ENCODE measurements at regions not wholly inside any gene's neighbourhood (a gene's known extent, or its start where the extent isn't known, plus 50 kb on each side); places are given as distances from the start of the nearest gene placed in this dataset.

DNA sequence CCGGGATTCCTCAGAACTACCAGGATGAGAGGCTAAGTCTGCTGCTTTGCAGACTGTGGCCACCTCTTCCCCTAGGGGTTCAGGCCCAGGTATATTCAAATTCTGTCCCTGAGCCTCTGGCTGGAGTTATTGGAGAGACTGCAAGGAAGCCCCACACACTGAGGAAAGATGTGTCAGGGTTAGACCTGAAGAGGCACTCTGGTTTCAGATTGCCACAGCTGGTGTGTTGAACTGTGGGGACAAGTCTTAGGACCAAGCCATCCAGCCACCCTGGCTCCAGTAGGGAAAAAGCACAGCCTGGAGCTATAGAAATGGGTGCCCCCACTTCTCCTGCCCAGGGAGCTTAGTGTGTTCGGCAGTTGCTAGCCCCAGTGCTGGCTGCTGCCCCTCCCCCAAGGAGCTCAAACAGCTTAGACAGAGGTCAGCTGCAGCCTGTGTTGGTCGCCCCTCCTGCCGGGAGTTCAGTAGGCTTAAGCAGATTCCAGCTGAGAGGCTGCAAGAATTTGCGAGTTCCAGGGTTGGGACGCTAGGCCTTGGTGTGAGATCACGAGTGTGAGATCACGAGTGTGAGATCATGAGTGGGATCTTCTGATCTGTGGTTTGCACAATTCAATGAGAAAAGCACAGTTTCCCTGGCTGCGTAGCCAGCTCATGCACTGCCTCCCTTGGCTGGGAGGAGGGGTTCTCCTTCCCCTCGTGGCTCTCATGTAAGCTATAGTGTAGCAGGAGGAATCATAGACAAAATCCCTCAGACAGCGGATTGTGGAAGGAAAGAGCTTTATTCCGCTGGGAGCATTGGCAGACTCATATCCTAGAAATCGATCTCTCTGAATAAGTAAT, 552.1 kb upstream of the CHORDC1 start:
- no peak overlapping the region for H3K4me3 ChIP-seq
- no peak for DNase-seq

DNA sequence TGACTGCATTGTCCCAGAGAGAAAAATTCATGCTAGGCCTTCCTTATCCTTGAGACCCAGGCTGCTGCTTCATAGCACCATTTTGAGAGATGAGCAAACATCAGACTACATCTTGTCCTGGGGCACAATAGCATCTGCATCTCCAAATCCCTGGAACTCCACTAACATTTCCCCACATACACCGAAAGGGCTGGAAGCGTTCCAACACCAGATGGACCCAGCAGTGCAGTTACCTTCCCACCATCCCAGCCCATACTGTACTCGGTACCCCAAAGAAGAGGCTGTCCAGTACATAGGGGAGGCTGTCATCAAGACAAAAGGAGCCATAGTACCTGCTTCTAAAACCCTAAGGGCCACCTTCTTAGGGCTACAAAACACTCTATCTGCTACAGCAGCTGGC, 547.2 kb upstream of the CHORDC1 start:
- Histone ChIP-seq H3K27me3 (no peaks in the 10 kb centered on the region), H3K9me3 (no peaks in the 10 kb centered on the region), H3K36me3 (no peaks in the 10 kb centered on the region), H3K4me3 (no peak overlapping the region)
- no peak for DNase-seq

More for the DNA sequence above, 552.1 kb upstream of the CHORDC1 start:
- no peaks in the 10 kb centered on the region for H3K9me3 ChIP-seq
- H3K27me3 ChIP-seq: no peaks in the 10 kb centered on the region
- no peaks in the 10 kb centered on the region for H3K36me3 ChIP-seq

DNA sequence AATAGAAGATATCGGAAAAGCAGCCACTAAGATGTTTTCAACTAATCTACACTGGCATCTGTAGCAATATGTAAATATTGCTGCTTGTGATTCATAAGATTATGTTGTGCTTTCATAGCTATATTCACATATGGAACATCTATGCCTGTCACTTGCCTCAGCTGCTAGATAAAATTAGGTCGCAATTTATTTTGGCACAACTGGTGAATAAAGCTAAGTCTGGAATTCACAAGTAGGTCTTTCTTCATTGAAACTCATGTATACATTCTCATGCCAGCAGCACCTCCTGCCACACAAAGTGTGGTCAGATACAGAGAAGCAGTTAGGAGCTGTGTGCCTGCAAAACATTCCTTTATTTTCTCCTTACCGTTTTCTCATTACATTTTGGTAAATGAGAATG, 543.3 kb upstream of the CHORDC1 start:
- Histone ChIP-seq H3K4me3 (no peak overlapping the region), H3K36me3 (no peaks in the 10 kb centered on the region), H3K27me3 (no peaks in the 10 kb centered on the region), H3K9me3 (no peaks in the 10 kb centered on the region)
- no peak for DNase-seq

DNA sequence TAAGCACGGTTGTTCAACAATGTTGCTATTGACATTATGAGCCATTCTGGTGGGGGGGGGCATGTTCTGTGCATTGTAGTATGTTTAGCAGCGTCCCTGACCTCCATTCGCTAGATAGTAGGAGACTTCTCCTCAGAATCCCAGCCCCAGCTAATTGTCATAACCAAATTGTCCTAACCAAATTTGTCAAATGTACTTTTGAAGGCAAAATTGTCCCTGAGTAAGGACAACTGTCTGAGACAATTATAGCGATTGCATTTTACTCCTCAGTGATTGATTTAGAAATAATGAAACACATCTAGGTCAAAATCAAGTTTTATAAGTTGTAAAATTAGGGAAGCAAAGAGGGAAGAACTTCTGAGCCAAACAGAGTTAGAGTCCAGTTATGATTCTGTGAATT, 541.8 kb upstream of the CHORDC1 start:
- H3K27me3 ChIP-seq: no peaks in the 10 kb centered on the region
- H3K36me3 ChIP-seq: no peaks in the 10 kb centered on the region
- H3K9me3 ChIP-seq: no peaks in the 10 kb centered on the region
- DNase-seq: no peak
- H3K4me3 ChIP-seq: no peak overlapping the region

DNA sequence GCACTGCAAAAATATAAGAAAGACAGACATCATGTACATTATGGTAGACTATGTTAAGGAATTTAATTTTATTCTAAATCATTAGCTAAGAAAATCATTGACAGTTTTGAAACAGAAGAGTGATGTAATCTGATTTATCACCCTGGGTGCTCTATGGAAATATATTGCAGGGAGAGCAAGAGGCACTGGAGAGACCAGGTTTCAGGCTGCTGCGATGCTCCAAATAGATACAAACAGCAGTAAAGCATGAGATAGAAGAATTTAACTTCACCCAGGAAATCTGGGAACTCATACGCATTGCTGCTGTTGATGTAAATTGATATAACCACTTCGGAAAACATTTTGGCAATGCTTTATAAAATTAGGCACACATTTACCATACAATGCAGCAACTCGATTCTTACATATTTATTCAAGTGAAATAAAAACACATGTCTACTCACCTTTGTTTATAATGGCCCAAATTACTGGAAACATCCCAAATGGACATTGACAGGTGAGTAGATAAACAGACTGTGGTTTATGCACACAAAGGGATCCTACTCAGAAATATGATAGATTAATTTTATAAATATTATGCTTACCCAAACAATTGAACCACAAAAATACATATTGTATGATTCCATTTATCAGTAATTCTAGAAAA, 535.1 kb upstream of the CHORDC1 start:
- DNase-seq: no peak
- H3K9me3 ChIP-seq: no peaks in the 10 kb centered on the region
- no peak overlapping the region for H3K4me3 ChIP-seq

DNA sequence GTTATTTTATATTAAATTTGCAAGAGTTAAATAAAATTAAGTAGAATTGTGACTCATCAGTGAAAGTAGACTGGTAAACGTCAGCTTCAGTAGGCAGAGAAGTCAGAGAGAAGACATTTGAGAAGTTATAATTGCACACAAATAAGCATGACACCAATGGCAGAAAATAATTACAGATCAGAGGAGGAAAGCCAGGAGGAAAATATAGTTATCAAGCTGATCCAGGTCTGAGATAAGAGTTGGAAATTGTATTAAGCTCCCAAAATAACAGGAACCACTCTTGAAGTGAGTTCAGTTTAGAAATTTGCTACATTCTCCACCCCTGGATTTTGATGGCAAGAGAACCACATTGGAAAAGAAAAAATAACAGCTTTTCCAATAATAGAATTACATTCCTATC, 533.8 kb upstream of the CHORDC1 start:
- Histone ChIP-seq H3K27me3 (no peaks in the 10 kb centered on the region), H3K36me3 (no peaks in the 10 kb centered on the region), H3K9me3 (no peaks in the 10 kb centered on the region), H3K4me3 (no peak overlapping the region)
- no peak for DNase-seq

More for the DNA sequence above, 535.1 kb upstream of the CHORDC1 start:
- Histone ChIP-seq H3K36me3 (no peaks in the 10 kb centered on the region), H3K27me3 (no peaks in the 10 kb centered on the region)

DNA sequence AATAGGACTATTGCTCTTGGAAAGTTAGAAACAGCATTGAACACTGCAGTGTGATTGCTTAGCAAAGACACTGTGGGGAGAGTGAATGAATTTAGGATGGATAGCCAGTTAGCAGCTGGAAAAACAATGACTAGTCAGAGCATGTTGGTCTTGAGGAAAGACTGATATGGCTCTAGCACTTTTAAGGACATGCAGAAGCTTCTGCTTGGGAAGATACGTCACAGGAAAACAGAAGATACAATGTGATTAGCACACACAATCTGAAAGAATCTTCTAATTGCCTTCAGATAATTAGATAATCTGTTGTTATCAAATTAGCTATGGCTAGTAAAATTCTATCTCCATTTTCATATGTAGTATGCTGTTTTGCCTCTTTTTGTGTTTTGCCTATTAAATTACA, 530.7 kb upstream of the CHORDC1 start:
- Histone ChIP-seq H3K36me3 (no peaks in the 10 kb centered on the region), H3K4me3 (no peak overlapping the region), H3K27me3 (no peaks in the 10 kb centered on the region), H3K9me3 (no peaks in the 10 kb centered on the region)
- no peak for DNase-seq

DNA sequence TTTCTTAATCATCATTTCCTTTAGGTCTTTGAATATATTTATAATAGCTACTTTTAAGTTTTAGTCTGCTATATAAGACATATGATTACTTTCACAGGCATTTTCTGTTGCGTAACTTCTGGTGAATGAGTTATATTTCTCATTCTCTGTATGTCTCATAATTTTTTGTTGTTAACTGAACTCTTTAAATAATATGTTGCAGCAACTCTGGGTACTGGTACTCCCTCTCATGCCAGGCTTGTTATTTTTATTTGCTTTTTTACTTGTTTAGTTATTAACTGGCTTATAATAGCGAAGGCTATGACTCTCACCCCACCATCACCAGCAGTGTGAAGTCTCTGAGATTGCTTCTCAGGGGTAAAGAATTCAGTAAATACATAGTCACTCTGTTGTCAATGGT, 524.2 kb upstream of the CHORDC1 start:
- H3K4me3 ChIP-seq: no peak overlapping the region
- H3K36me3 ChIP-seq: no peaks in the 10 kb centered on the region
- no peak for DNase-seq
- H3K27me3 ChIP-seq: no peaks in the 10 kb centered on the region
- no peaks in the 10 kb centered on the region for H3K9me3 ChIP-seq

DNA sequence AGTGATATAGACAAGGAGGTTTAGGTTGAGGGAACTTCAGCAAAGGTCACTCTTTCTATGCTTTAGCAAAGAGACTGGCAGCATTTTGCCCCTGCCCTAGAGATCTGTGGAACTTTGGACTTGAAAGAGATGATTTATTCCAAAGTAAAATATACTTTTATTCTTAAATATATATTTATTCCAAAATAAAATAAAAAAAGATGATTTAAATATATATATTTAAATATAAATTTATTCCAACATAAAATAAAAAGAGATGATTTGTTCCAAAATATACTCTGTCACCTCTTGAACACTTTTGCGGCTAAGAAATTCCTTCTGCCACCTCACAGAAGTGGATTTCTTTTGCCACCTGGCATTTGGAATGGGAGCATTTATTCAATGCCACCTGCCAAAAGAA, 521.3 kb upstream of the CHORDC1 start:
- H3K27me3 ChIP-seq: no peaks in the 10 kb centered on the region
- DNase-seq: no peak
- no peaks in the 10 kb centered on the region for H3K9me3 ChIP-seq
- no peak overlapping the region for H3K4me3 ChIP-seq
- H3K36me3 ChIP-seq: no peaks in the 10 kb centered on the region

DNA sequence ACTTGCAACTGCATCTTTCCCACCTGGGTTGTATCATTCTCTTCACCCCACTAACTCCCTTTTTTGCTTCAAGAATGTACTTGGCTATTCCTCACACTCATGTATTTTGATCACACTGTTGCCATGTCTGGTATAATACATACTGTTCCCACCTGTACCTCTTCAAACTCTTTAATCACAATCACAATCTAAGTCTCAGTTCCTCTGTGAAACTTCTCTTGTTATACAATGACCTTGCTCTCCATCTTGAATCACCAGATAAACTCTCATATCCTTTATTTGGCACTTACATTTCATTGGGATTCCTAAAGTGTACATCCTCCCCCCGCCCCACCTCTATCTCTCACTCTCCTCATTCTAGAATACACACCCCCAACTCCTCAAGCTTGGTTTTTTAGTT, 516.0 kb upstream of the CHORDC1 start:
- no peak for DNase-seq
- Histone ChIP-seq H3K9me3 (no peaks in the 10 kb centered on the region), H3K36me3 (no peaks in the 10 kb centered on the region), H3K4me3 (no peak overlapping the region), H3K27me3 (no peaks in the 10 kb centered on the region)

DNA sequence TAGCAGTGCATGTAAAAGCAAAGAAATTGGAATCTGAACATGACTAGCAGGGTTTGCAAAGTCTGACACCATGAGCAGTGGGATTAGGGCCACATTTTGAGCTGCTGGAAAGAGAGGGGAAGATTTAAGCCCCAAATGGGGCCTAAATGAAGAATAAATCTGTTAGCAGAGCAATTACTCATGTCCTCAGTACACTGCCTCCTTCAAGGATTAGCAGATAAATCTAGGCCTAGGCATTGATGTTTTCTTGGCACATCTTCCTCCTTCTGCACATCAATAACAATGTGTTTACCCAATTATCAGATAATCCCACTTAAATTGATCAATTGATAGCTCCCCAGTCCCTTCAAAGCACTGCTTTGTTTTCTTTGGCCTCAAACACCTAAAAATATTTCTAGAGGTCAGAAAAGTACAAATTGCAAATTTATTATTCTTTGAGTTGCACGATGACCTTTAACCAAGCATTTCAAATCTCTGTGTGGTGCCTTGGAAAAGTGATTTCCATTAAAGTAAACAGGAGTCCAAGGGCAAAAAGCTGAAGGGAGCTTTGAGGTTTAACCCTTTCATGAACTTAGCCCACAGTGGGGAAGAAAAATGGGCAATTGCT, 514.7 kb upstream of the CHORDC1 start:
- no peaks in the 10 kb centered on the region for H3K36me3 ChIP-seq
- no peak overlapping the region for H3K4me3 ChIP-seq
- no peaks in the 10 kb centered on the region for H3K9me3 ChIP-seq
- H3K27me3 ChIP-seq: no peaks in the 10 kb centered on the region
- DNase-seq: no peak

DNA sequence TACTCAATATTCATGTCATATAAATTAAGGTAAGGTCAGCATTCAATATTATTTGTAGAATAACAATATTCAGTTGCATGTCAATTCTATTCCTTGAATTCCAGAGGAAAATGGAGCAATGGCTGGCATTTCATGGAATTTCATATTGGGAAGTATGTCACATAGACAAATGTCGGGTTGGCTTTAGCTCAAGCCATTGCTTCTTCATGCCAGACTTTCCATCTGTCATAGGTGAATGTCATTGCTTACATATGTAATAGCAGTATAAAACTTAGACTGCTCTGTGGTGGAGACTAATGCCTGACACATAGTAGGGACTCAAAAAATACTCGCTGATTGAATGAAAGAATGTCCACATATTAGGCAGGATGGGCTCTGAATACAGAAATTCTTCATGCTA, 509.6 kb upstream of the CHORDC1 start:
- no peak overlapping the region for H3K4me3 ChIP-seq
- no peaks in the 10 kb centered on the region for H3K9me3 ChIP-seq
- no peaks in the 10 kb centered on the region for H3K27me3 ChIP-seq
- DNase-seq: no peak
- H3K36me3 ChIP-seq: no peaks in the 10 kb centered on the region

DNA sequence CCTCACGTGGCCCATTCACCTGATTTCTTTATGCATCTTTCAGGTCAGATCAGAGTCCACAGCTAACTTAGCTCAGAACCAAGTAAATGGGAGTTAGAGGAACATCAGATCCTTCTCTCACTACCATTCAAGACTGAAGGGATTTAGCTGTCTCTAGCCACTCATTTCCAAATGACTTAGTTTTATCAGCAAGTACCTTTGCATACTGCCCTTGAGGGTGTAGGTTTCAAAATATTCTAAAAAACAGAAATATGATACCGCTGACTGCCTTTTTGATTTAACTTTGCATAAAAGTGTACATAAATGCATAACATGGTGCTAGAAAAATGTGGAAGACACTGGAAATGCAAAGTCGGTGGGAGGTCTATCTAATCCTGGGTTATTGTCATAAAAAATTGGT, 500.6 kb upstream of the CHORDC1 start:
- no peaks in the 10 kb centered on the region for H3K36me3 ChIP-seq
- no peak overlapping the region for H3K4me3 ChIP-seq
- H3K27me3 ChIP-seq: no peaks in the 10 kb centered on the region
- DNase-seq: no peak
- no peaks in the 10 kb centered on the region for H3K9me3 ChIP-seq

DNA sequence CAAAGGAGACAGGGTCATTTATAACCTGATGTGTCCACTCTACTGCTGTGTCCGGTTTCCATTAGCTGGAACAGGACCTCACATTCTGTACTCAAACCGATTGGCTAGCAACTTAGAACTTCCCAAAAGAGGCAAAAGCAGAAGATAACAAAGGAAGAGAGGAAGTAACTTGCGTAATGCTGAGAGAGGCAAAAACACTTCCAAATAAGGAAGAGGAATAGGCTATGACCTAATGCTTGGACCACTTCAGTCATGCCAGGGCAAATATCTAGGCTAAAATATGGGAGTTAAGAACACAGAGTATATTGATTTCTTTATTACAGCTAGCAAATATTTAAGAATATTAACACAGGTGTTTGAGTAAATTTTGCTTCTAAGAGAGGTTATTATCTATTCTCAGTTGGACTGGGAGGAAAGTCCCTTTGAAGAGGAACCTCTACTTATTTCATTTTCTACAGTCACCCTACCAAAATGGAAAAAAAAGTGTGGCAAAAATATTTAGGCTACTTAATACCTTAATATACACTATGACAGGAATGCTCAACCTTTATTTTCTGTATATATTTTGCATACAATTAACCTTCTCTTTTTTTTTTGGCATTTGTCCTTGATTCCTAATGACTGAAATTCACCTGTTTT, 499.8 kb upstream of the CHORDC1 start:
- Histone ChIP-seq H3K4me3 (no peak overlapping the region), H3K36me3 (no peaks in the 10 kb centered on the region), H3K9me3 (no peaks in the 10 kb centered on the region), H3K27me3 (no peaks in the 10 kb centered on the region)
- DNase-seq: no peak

DNA sequence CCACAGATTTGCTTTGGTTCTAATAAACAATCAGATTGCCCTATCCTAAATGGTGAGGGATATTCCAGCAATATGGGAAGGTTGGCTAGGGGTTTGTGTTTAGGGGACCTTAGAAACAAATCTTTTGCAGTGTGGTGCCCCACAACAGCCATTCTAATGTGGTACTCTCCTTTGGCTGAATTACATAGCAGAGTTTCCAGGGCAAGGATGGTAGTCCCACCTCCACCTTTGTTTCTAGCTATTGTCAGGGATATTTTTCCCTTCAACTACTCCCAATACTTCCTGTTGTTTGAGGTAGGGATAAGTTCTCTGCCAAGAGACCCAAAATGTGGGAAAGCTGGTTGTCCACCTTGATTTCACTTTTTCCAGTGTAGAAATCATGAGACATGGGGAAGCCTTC, 494.7 kb upstream of the CHORDC1 start:
- Histone ChIP-seq H3K27me3 (no peaks in the 10 kb centered on the region), H3K9me3 (no peaks in the 10 kb centered on the region; the same call in 1 of the 2 replicates), H3K4me3 (no peak overlapping the region), H3K36me3 (no peaks in the 10 kb centered on the region)
- no peak for DNase-seq

DNA sequence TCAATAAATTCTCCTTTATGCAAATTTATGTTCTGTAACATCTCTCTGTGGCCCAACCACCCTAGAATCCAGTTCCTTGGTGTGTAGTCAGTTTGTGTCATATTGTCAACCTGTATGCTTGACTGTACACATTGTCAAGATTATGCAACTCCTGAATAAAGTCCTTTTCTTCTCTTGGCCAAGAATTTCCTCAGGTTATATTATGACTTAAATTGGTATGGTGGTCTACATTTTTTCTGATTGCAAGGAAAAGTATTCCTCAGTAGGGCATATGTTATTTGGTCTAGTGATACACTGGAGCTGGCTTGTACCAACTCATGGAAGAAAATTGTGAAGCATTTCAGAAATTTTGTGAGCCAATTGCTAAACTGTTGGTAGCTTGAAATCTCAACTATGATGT, 482.8 kb upstream of the CHORDC1 start:
- H3K9me3 ChIP-seq: no peaks in the 10 kb centered on the region
- DNase-seq: no peak
- H3K36me3 ChIP-seq: no peaks in the 10 kb centered on the region
- no peak overlapping the region for H3K4me3 ChIP-seq
- no peaks in the 10 kb centered on the region for H3K27me3 ChIP-seq

DNA sequence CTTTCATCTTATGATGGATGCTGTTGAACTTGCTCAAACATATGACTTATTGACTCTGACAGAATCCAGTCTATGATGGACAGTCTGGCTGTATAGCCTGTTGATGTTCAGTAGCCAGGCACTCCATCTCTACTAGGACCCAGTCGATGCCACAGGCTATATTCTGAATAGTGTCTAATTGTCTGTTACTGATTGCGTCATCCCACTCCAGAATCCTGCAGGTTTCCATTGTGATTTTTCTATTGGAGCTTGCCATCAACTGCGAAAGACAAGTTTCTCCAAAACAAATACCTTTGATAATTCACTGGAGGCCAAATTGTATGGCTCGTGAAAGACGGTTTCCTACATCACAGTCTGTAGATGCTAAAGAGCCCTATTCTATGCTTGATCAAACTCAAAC, 481.7 kb upstream of the CHORDC1 start:
- H3K36me3 ChIP-seq: no peaks in the 10 kb centered on the region
- no peak for DNase-seq
- H3K9me3 ChIP-seq: no peaks in the 10 kb centered on the region
- H3K27me3 ChIP-seq: no peaks in the 10 kb centered on the region
- H3K4me3 ChIP-seq: no peak overlapping the region
